Neural cell (in vitro differentiated cells): ENCODE measurements at regions not wholly inside any gene's neighbourhood (a gene's known extent, or its start where the extent isn't known, plus 50 kb on each side); places are given as distances from the start of the nearest gene placed in this dataset.

Experiments
- H2AFZ ChIP-seq: fragments of 200-600, 300-800 bp; sonication (generic), shearing (Covaris generic); 2 replicates; pipeline ENCODE4 v1.6.0; 2014; ENCODE audit warnings: low read depth, mild to moderate bottlenecking, antibody characterized with exemption, low read length, moderate library complexity
- H3F3A ChIP-seq: fragments of 200-600 bp; shearing (Covaris generic); 2 replicates; pipeline ENCODE4 v1.6.1; 2016; ENCODE audit warnings: mild to moderate bottlenecking, moderate library complexity, mixed read lengths, antibody characterized with exemption, low read length; ENCODE audit not compliant: insufficient read depth, poor library complexity, severe bottlenecking
- H3K27ac ChIP-seq: fragments of 200-600, 300-800 bp; sonication (generic), shearing (Covaris generic); 2 replicates; pipeline ENCODE4 v1.5.1; 2014; ENCODE audit warnings: mild to moderate bottlenecking, low read length, moderate library complexity
- H3K27me3 ChIP-seq: fragments of 300-800, 200-600 bp; sonication (generic), shearing (Covaris generic); 2 replicates; pipeline ENCODE4 v1.6.0; 2014; ENCODE audit warnings: mild to moderate bottlenecking, low read depth, low read length, moderate library complexity; ENCODE audit not compliant: insufficient read depth
- H3K36me3 ChIP-seq: fragments of 300-800, 200-600 bp; sonication (generic), shearing (Covaris generic); 2 replicates; pipeline ENCODE4 v1.5.1; 2014; ENCODE audit warnings: mild to moderate bottlenecking, antibody characterized with exemption, low read length, moderate library complexity; ENCODE audit not compliant: insufficient read depth
- H3K4me2 ChIP-seq: fragments of 300-800, 200-600 bp; sonication (generic), shearing (Covaris generic); 2 replicates; pipeline ENCODE4 v1.6.0; 2014; ENCODE audit warnings: mild to moderate bottlenecking, low read length
- H3K4me3 ChIP-seq: fragments of 300-800, 200-600 bp; sonication (generic), shearing (Covaris generic); 2 replicates; pipeline ENCODE4 v1.5.1; 2014; ENCODE audit warnings: mild to moderate bottlenecking, low read length, moderate library complexity
- H3K79me2 ChIP-seq: fragments of 200-600 bp; shearing (Covaris generic); replicated peaks from 2 replicates; pipeline ENCODE4 v1.6.0; 2014; ENCODE audit warnings: mild to moderate bottlenecking, low read length, moderate library complexity; ENCODE audit not compliant: insufficient read depth
- H3K9ac ChIP-seq: fragments of 300-800, 200-600 bp; sonication (generic), shearing (Covaris generic); 2 replicates; pipeline ENCODE4 v1.6.1; 2016; ENCODE audit warnings: mild to moderate bottlenecking, low read length, mixed read lengths
- H3K9me2 ChIP-seq: fragments of 200-600 bp; shearing (Covaris generic); 2 replicates; pipeline ENCODE4 v1.6.1; 2016; ENCODE audit warnings: mild to moderate bottlenecking, low read length, mixed read lengths; ENCODE audit not compliant: insufficient read depth
- H3K9me3 ChIP-seq: fragments of 200-600, 300-800 bp; sonication (generic), shearing (Covaris generic); 2 replicates; pipeline ENCODE4 v1.6.1; 2016; ENCODE audit warnings: mild to moderate bottlenecking, mixed run types, low read length, moderate library complexity, mixed read lengths
- H4K20me1 ChIP-seq: fragments of 200-600 bp; shearing (Covaris generic); 2 replicates; pipeline ENCODE4 v1.6.1; 2016; ENCODE audit warnings: mild to moderate bottlenecking, mixed run types; ENCODE audit not compliant: insufficient read depth
- EP300 ChIP-seq: fragments of 450-650 bp; conservative IDR thresholded peaks from 2 replicates; pipeline ENCODE4 v1.6.1; 2014; ENCODE audit warnings: antibody characterized with exemption, mild to moderate bottlenecking, moderate library complexity; ENCODE audit not compliant: poor library complexity, severe bottlenecking
- EZH2 ChIP-seq: fragments of 200-600, 300-800 bp; shearing (Covaris generic), sonication (generic); IDR thresholded peaks from 2 replicates; pipeline ENCODE4 v1.6.1; 2014; ENCODE audit warnings: antibody characterized with exemption, low read length, borderline replicate concordance, mild to moderate bottlenecking; ENCODE audit not compliant: insufficient read depth, poor library complexity, severe bottlenecking
- MXI1 ChIP-seq: fragments of 450-650 bp; conservative IDR thresholded peaks from 2 replicates; pipeline ENCODE4 v1.6.1; 2014; ENCODE audit warnings: antibody characterized with exemption, mild to moderate bottlenecking; ENCODE audit not compliant: poor library complexity, severe bottlenecking
- POLR2AphosphoS5 ChIP-seq: IDR thresholded peaks from 2 replicates; pipeline ENCODE4 v1.6.1; 2012
- RAD21 ChIP-seq: fragments of 450-650 bp; conservative IDR thresholded peaks from 2 replicates; pipeline ENCODE4 v1.6.1; 2014; ENCODE audit warnings: antibody characterized with exemption, mild to moderate bottlenecking, moderate library complexity
- REST ChIP-seq: IDR thresholded peaks from 2 replicates; pipeline ENCODE4 v1.6.1; 2012; ENCODE audit warnings: borderline replicate concordance
- SMC3 ChIP-seq: fragments of 450-650 bp; conservative IDR thresholded peaks from 2 replicates; pipeline ENCODE4 v1.6.1; 2014; ENCODE audit warnings: antibody characterized with exemption, mild to moderate bottlenecking, moderate library complexity; ENCODE audit not compliant: poor library complexity
- TAF1 ChIP-seq: IDR thresholded peaks from 2 replicates; pipeline ENCODE4 v1.6.1; 2012; ENCODE audit warnings: low read depth
- TF ChIP-seq, protein P1 (sequence below): fragments of 450-650 bp; IDR thresholded peaks from 2 replicates; pipeline ENCODE4 v1.5.1; 2014; ENCODE audit warnings: antibody characterized with exemption, mild to moderate bottlenecking, moderate library complexity; ENCODE audit not compliant: poor library complexity, severe bottlenecking

GRCh38 chr17:71089431-71089830 lies 920.1 kb downstream of the KCNJ2 start:
- Histone ChIP-seq H3F3A (no peaks in the 10 kb centered on the region), H3K9me3 (no peaks in the 10 kb centered on the region), H3K4me2 (no peak overlapping the region), H3K36me3 (no peaks in the 10 kb centered on the region), H2AFZ (no peak overlapping the region), H3K27ac (no peak overlapping the region), H3K79me2 (no peaks in the 10 kb centered on the region), H3K9me2 (no peaks in the 10 kb centered on the region), H3K27me3 (no peaks in the 10 kb centered on the region), H4K20me1 (no peaks in the 10 kb centered on the region), H3K9ac (no peak overlapping the region), H3K4me3 (no peak overlapping the region)
- TF ChIP-seq POLR2AphosphoS5, result no peak
- TF ChIP-seq MXI1, result no peak
- no peak for TF ChIP-seq EZH2
- no peak for TF ChIP-seq RAD21
- TF ChIP-seq TAF1, result no peak
- TF ChIP-seq EP300, result no peak

DNA sequence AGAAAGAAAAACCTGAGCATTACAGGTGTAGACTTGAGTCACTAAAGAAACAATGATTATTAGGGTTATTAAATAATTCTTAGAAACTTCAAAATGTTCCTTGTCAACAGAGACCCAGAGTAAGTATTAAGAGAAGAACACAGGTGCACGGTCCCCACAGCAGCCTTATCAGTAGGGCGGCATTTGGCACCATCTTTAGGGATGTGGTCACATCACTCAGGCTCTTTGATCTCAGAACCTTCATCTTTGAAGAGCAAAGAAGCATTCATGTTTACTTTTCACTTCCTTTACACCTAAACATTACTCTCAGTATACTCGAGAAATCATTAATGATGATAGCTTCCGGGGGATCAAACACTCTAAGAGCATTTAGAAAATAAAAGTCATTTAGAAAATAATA lies 928.7 kb downstream of the KCNJ2 start:
- Histone ChIP-seq H3F3A (no peaks in the 10 kb centered on the region), H3K4me2 (no peak overlapping the region), H3K27ac (no peak overlapping the region), H3K4me3 (no peak overlapping the region), H3K9ac (no peak overlapping the region), H4K20me1 (no peaks in the 10 kb centered on the region), H3K9me3 (no peaks in the 10 kb centered on the region), H3K9me2 (no peaks in the 10 kb centered on the region), H3K79me2 (no peaks in the 10 kb centered on the region), H3K36me3 (no peaks in the 10 kb centered on the region), H3K27me3 (no peaks in the 10 kb centered on the region), H2AFZ (no peak overlapping the region)
- TF ChIP-seq SMC3, result no peak
- no peak for TF ChIP-seq RAD21
- TF ChIP-seq EP300, result no peak
- TF ChIP-seq MXI1, result no peak
- TF ChIP-seq EZH2, result no peak
- no peak for TF ChIP-seq TAF1
- TF ChIP-seq POLR2AphosphoS5, result no peak
- TF ChIP-seq, protein P1, sequence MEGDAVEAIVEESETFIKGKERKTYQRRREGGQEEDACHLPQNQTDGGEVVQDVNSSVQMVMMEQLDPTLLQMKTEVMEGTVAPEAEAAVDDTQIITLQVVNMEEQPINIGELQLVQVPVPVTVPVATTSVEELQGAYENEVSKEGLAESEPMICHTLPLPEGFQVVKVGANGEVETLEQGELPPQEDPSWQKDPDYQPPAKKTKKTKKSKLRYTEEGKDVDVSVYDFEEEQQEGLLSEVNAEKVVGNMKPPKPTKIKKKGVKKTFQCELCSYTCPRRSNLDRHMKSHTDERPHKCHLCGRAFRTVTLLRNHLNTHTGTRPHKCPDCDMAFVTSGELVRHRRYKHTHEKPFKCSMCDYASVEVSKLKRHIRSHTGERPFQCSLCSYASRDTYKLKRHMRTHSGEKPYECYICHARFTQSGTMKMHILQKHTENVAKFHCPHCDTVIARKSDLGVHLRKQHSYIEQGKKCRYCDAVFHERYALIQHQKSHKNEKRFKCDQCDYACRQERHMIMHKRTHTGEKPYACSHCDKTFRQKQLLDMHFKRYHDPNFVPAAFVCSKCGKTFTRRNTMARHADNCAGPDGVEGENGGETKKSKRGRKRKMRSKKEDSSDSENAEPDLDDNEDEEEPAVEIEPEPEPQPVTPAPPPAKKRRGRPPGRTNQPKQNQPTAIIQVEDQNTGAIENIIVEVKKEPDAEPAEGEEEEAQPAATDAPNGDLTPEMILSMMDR, result no peak
- no peak for TF ChIP-seq REST
